ENCODE measurements at regions not wholly inside any gene's neighbourhood (a gene's known extent, or its start where the extent isn't known, plus 50 kb on each side); places are given as distances from the start of the nearest gene placed in this dataset.

DNA sequence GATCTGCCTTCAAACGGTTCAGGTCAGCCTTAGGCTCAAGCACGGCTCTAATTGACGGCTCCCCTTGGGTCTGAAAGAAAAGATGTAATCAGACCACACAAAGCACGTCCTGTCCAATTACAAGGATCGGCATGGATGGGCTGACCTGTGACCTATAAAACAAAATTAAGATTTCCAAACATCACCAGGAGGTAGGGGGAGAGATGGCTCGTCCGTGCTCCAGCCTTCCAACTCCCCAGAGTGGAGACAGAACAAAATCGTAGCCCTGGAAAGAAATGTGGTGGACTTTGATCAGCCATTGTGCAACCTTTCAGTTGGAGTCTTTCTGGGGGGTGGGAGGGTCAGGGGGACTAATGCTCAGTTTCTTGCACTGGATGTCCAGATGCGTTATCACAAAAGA, 226.6 kb upstream of the DIO3 start:
- TF ChIP-seq POLR2A (IDR thresholded peaks at IDR 0.05; ENCODE audit: low read depth, low read length) (no peak), POLR2AphosphoS5 (IDR thresholded peaks at IDR 0.05; ENCODE audit: low read depth, low read length) (no peak)
